GM12872 (cell line): ENCODE measurements at regions not wholly inside any gene's neighbourhood (a gene's known extent, or its start where the extent isn't known, plus 50 kb on each side); places are given as distances from the start of the nearest gene placed in this dataset.

Experiments used
- TF ChIP-seq, protein P1 (sequence below): IDR thresholded peaks from 3 replicates; pipeline ENCODE4 v1.5.1; 2011; ENCODE audit warnings: low read depth, mild to moderate bottlenecking, low read length, moderate library complexity; ENCODE audit not compliant: insufficient read depth

DNA sequence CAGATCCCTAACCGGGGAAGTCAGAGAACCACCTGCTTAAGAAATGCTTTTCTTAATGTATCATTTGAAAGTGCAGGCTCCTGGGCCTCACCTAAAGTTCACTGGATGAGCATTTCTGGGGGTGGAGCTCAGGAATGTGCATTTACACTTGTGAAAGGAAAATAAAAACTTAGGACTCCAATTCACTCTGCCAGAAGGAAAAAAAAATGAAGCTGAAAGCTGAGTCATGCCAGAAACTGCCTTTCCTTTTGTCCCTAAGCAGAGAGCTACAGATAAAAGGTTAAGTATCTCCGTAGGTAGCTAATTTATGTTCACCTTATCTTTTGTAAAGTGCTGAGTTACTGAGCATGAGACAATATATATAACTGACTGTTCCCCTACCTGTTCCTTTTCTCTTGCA lies 229.5 kb upstream of the MEX3C start:
- TF ChIP-seq, protein P1, sequence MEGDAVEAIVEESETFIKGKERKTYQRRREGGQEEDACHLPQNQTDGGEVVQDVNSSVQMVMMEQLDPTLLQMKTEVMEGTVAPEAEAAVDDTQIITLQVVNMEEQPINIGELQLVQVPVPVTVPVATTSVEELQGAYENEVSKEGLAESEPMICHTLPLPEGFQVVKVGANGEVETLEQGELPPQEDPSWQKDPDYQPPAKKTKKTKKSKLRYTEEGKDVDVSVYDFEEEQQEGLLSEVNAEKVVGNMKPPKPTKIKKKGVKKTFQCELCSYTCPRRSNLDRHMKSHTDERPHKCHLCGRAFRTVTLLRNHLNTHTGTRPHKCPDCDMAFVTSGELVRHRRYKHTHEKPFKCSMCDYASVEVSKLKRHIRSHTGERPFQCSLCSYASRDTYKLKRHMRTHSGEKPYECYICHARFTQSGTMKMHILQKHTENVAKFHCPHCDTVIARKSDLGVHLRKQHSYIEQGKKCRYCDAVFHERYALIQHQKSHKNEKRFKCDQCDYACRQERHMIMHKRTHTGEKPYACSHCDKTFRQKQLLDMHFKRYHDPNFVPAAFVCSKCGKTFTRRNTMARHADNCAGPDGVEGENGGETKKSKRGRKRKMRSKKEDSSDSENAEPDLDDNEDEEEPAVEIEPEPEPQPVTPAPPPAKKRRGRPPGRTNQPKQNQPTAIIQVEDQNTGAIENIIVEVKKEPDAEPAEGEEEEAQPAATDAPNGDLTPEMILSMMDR: no peak

DNA sequence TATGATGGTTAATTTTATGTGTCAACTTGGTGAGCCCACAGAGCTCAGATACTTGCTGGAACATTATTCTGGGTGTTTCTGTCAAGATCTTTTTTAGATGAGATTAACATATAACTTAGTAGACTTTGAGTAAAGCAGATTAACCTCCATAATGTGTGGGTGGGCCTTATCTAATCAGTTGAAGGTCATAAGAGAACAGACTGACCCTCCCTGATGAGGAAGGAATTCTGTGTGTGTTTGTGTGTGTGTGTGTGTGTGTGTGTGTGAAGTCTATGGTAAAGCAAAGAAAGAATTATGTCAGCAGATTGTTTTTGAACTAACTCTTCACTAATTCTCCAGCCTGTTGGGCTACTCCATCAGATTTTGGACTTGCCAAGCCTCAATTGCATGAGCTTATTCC lies 232.2 kb upstream of the MEX3C start:
- TF ChIP-seq, protein P1: no peak

DNA sequence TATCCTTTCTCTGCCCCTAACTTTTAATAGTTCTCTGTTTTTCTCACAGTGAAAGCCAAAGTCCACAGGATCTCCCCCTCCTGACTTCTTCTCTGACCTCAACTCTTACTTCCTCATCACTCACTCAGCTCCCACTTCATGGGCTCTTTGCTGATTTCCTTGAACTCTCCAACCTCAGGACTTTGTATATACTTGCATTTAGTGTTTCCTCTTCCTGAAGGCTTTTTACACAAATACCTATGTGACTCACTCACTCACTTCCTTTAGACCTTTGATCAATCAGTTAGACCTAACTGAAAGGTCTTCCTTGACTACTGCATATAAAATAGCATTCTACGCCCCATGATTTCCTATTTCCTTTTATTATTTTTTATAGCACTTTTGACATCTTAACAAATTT lies 233.1 kb upstream of the MEX3C start:
- TF ChIP-seq, protein P1: no peak

DNA sequence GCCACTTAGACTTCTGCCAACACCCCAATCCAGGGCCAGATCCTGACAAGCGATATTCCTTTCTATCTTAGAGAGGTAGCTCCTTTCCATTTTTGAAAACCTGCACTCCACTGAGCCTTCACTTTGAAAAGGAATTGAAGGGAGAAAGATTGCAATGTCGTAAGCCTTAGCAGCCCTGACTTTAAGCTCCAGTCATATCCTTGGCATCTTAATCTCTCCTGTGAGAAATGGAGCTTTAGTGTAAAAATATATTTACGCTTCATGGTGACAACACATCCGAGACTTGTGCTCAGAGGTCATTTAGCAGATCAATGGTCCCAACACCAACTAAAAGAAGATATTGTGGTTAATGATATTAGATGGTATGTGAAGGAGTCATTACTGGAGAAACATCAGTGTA lies 235.8 kb upstream of the MEX3C start:
- TF ChIP-seq, protein P1: no peak

DNA sequence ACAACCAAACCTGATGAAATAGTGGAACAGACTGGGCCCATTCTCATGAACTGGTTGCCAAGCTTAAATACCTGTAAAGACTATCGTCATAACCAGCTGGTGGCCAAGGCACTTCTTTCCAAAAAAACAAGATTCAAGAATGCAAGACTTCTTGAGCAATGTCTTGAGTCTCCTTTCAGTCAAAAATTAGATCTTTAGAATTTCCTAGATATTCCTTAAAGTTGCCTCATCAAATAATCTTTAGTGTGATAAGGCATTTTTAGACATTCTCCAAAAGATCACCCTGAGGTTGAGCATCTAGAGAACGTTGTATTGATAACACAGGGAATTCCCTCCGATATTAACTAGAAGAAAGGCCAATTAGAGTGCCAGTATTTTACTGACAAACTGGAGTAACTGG lies 236.4 kb upstream of the MEX3C start:
- TF ChIP-seq, protein P1: no peak

DNA sequence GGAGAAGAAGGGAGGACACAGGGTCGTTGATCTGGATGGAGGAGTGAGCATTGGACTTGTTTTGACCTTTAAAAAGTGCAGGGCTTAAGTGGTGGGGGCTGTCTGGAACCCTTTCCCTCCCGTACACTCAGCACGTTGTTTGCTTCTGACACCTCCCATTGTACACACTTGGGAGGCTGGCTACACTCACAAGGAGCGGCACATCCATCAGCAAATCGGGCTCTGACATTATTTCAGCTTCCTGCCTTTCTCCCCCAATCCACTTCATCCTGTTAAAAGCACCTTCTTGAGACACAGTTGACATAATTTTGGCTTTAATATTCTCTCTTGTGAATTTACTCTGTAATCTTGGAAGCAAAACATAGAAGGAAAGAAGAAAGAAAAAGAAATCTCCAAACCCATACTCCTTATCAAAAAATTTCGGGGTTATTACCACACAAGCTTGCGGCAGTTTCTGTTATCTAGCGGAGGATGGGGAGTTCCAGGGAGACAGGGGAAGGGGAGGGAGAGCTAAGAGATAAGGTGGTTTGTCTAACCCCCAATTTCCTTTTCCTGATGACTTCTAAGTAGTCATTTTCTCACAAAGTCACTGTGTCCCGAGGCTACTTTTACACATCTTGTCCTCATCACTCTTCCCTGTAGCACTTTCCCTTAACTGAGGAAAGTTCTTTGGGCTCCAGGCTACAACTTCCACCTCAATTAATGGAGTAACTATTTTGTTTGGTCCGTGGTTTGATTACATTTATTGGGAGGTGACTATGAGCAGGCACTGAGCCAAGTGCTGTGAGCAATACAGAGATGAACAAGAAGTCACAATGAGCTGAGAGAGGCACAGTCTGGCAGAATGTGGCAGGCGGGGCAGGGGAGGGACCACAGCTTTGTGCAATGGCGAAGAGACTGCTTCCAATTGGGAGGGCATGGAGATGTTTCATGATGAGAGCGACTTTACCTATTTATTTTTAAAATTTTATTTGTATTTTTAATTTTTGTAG lies 240.1 kb upstream of the MEX3C start:
- TF ChIP-seq, protein P1: no peak

DNA sequence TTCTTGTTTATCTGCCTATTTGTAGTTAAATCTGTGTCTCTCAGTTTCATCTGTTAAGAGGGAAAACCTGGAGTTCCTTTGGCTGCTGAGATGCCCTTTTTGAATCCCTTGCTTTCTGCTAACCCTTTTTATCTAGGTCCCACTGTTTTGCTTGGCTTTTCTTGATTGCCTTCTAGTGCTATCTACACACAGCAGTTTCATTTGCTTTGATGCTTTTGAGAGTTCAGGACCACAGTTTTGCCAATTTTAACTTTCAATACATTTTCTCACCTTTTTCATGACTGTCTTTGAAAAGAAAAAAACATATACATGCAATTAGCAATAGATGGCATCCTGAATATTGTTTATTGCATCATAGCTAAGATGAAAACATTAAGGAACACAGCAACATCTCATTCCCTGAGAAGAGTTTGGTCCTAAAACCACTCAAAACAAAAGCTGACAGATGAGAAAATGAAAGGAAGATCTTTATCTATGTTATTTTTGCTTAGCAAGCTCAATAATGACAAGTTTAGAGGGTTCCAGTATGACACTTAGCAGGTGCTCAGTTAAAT lies 241.4 kb upstream of the MEX3C start:
- TF ChIP-seq, protein P1: no peak
